Right lobe of liver (tissue), 6 donors: ENCODE measurements at regions not wholly inside any gene's neighbourhood (a gene's known extent, or its start where the extent isn't known, plus 50 kb on each side); places are given as distances from the start of the nearest gene placed in this dataset.

Source experiments
- ATAC-seq, 4 donors: fragments of 200-7000 bp; cut with Tn5 transposase; one replicate each; pipeline ENCODE4 v1.9.1; 2020; ENCODE audit warnings: mild to moderate bottlenecking in 4 of 4, moderate library complexity in 4 of 4
- DNase-seq, 3 donors: peaks; one replicate each; pipeline ENCODE4 v3.0.0-alpha.2; 2020
- H3K27ac ChIP-seq, 3 donors: fragments of 200-600 bp; one replicate each; pipeline ENCODE4 v1.8.0; 2022
- H3K27me3 ChIP-seq, 2 donors: fragments of 200-600 bp; one replicate each; pipeline ENCODE4 v1.8.0; 2022
- H3K36me3 ChIP-seq, 4 donors: fragments of 200-600 bp; sonication (generic) in 1 of 4; one replicate each; pipeline versions ENCODE4 v1.5.1 to v1.8.0; 2017 to 2022; ENCODE audit warnings: control low read depth in 1 of 4
- H3K4me1 ChIP-seq, 4 donors: fragments of 200-600 bp; sonication (generic) in 1 of 4; one replicate each; pipeline versions ENCODE4 v1.5.1 to v1.8.0; 2017 to 2022; ENCODE audit warnings: control low read depth in 1 of 4
- H3K4me3 ChIP-seq, 3 donors: fragments of 200-600 bp; one replicate each; pipeline ENCODE4 v1.8.0; 2022
- H3K9me3 ChIP-seq, 4 donors: fragments of 200-600 bp; sonication (generic) in 1 of 4; one replicate each; pipeline versions ENCODE4 v1.5.1 to v1.8.0; 2017 to 2022; ENCODE audit warnings: control low read depth in 1 of 4
- POLR2A ChIP-seq: fragments of 450-650 bp; IDR thresholded peaks from one replicate; pipeline ENCODE4 v1.6.1; 2017; ENCODE audit warnings: antibody characterized with exemption, mild to moderate bottlenecking
- WGBS: methylation state at CpG from one replicate; pipeline ENCODE4 v1.1.6; 2018; ENCODE audit warnings: low coverage, low lambda C conversion rate; ENCODE audit not compliant: insufficient coverage; ENCODE audit errors: missing lambda C conversion rate; 5-methylcytosine and 5-hydroxymethylcytosine counted together
- intact Hi-C, 2 donors: fragments of 100-400 bp; cut with DNase I; formaldehyde crosslinking; loops; one replicate each; pipeline versions ENCODE4 v1.11.2 to v1.14.1; 2022
- TF ChIP-seq, protein P1 (sequence below), 4 donors: fragments of 200-600 bp in 3 of 4; fragments of 450-650 bp in 1 of 4; IDR thresholded peaks; one replicate each; pipeline versions ENCODE4 v1.5.1 to v1.8.0; 2016 to 2022; ENCODE audit warnings: antibody characterized with exemption in 4 of 4, mild to moderate bottlenecking in 2 of 4
- donor health status: DM: no; HTN: yes; CAD: no.
- donor health status: DM: no; HTN: no; CAD: no.
- donor health status: DM: no; HTN: no; CAD: no.
- donor health status: DM: no; HTN: yes; CAD: no.
- donor health status: DM: no; HTN: yes; CAD: no.

DNA sequence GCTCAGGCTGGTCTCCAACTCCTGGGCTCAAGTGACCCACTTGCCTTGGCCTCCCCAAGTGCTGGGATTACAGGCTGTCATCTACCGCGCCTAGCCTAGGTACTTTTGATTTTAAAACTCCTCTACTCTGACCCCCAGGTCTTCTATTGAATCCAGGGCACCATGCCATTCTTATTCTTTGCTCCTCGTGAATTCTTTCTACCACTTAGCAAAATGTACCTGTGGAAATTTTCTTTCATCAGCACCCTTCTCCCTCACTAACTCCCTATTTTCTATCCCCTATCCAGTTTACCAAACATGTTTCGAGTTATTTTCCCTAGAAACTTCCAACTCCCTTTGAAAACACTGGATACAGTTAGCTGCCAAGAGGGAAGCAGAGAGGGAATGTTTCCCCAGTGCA is 60.0 kb upstream of the RAPGEF2 start:
- Histone ChIP-seq H3K27ac (no peak overlapping the region), H3K9me3 (no peaks in the 10 kb centered on the region), H3K36me3 (no peaks in the 10 kb centered on the region), H3K4me1 (peaks cover 0 to 5% (median 1%) of the 10 kb centered on the region in 4 donors), H3K27me3 (no peaks in the 10 kb centered on the region), H3K4me3 (no peak overlapping the region)
- no peak for DNase-seq
- no peak for TF ChIP-seq POLR2A
- TF ChIP-seq, protein P1, sequence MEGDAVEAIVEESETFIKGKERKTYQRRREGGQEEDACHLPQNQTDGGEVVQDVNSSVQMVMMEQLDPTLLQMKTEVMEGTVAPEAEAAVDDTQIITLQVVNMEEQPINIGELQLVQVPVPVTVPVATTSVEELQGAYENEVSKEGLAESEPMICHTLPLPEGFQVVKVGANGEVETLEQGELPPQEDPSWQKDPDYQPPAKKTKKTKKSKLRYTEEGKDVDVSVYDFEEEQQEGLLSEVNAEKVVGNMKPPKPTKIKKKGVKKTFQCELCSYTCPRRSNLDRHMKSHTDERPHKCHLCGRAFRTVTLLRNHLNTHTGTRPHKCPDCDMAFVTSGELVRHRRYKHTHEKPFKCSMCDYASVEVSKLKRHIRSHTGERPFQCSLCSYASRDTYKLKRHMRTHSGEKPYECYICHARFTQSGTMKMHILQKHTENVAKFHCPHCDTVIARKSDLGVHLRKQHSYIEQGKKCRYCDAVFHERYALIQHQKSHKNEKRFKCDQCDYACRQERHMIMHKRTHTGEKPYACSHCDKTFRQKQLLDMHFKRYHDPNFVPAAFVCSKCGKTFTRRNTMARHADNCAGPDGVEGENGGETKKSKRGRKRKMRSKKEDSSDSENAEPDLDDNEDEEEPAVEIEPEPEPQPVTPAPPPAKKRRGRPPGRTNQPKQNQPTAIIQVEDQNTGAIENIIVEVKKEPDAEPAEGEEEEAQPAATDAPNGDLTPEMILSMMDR (IDR thresholded peaks at IDR 0.05), result no peak
- 94% methylated on average over 4 of the region's 4 CpGs for WGBS
- no peak for ATAC-seq
- intact Hi-C loops, result no loop called here

DNA sequence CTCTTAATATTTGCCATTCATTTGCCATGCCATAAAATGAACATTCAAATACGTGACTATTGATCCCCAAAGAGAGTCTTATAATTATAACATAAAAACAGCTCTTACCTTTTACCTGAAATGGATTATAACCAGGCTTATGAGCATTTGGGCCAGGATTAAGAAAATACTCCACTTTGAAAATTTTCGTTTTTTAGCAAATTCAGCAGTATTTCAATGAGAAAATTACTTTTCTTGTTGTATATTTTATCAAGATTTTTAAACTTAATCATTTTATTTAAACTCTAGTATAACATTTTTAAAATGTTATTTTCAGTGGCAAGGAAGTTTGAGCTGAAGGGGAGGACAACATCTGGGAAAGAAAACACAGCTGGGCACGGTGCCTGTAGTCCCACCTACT is 59.0 kb upstream of the RAPGEF2 start:
- no peak for TF ChIP-seq POLR2A
- TF ChIP-seq, protein P1 (IDR thresholded peaks at IDR 0.05), result no peak
- Histone ChIP-seq H3K27ac (no peak overlapping the region), H3K27me3 (no peaks in the 10 kb centered on the region), H3K4me1 (peaks cover 0 to 5% (median 2%) of the 10 kb centered on the region in 4 donors), H3K4me3 (no peak overlapping the region), H3K36me3 (no peaks in the 10 kb centered on the region), H3K9me3 (no peaks in the 10 kb centered on the region)
- DNase-seq (no peak), ATAC-seq (no peak)
- WGBS, result 84% methylated on average over 3 of the region's 3 CpGs
- intact Hi-C loops, result no loop called here

DNA sequence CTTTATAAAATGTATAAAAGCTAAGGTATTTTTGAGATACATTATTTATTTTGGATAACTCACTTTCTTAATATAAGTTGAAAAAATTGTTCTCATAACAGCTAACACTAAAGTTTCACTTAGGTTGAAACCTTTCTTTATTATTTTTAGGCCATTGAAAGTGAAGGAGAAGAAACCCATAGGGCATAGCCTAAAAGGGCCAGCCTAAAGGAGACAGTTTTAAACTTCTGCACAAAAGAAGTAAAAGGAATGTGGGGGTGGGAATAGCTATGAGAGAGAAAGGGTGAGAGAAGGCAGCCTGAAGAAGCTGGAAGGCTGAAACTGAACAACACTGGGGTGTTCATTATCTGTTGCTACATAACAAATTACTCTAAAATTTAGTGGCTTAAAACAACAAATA is 57.6 kb upstream of the RAPGEF2 start:
- intact Hi-C loops, result no loop called here
- H3K27ac ChIP-seq, result no peak overlapping the region
- ATAC-seq, result no peak
- no peaks in the 10 kb centered on the region for H3K27me3 ChIP-seq
- no peaks in the 10 kb centered on the region for H3K36me3 ChIP-seq
- no peaks in the 10 kb centered on the region for H3K9me3 ChIP-seq
- no peak for DNase-seq
- H3K4me3 ChIP-seq, result no peak overlapping the region
- peaks cover 0 to 5% (median 2%) of the 10 kb centered on the region in 4 donors for H3K4me1 ChIP-seq
- TF ChIP-seq, protein P1 (IDR thresholded peaks at IDR 0.05), result no peak
- no peak for TF ChIP-seq POLR2A

DNA sequence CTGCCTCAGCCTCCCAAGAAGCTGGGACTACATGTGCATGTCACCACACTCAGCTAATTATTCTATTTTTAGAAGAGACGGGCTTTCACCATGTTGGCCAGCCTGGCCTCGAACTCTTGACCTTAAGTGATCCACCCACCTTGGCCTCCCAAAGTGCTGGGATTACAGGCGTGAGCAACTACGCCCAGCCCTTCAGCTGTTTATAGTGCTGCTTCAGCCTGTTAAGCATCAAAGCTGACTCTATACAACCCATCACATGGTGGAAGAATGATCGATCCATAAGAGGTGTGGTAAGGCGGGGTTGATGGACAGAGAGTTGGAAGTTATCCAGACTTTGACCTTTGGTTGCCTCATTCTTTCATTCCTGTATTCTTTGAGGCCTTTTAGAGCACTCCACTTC is 56.2 kb upstream of the RAPGEF2 start:
- H3K4me3 ChIP-seq, result no peak overlapping the region
- no peak overlapping the region for H3K27ac ChIP-seq
- TF ChIP-seq, protein P1 (IDR thresholded peaks at IDR 0.05), result no peak
- no peak for TF ChIP-seq POLR2A
- intact Hi-C loops, result no loop called here
- ATAC-seq (peak; percentile 33 to 67 (median 58)), DNase-seq (no peak)
- H3K4me1 ChIP-seq, result peaks cover 0 to 5% (median 2%) of the 10 kb centered on the region in 4 donors
- no peaks in the 10 kb centered on the region for H3K36me3 ChIP-seq
- 51% methylated on average over 6 of the region's 6 CpGs for WGBS
- no peaks in the 10 kb centered on the region for H3K9me3 ChIP-seq
- H3K27me3 ChIP-seq, result no peaks in the 10 kb centered on the region
